ENCODE measurements at regions not wholly inside any gene's neighbourhood (a gene's known extent, or its start where the extent isn't known, plus 50 kb on each side); places are given as distances from the start of the nearest gene placed in this dataset.

DNA sequence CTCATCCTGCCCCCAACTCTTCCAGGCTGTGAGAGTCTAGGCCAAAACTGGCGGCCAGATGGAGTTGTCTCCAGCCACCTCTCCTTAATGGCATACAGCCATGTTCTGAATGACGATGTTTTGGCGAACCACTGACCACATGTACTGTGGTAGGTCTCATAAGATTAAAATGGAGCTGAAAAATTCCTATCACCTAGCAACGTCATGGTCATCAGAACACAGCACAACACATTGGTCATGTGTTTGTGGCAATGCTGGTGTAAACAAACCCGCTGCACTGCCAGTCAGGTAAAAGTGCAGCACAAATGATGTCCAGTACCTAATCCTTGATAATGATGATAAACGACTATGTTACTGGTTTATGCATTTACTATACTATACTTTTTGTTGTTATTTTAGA, 290.0 kb upstream of the MKI67 start:
- Mint-ChIP-seq H3K27ac (no peak overlapping the region), H3K4me3 (no peak overlapping the region), H3K27me3 (peaks cover 2 to 4% of the 10 kb centered on the region in 2 donors), H3K36me3 (peaks cover 0 to 2% of the 10 kb centered on the region in 2 donors), H3K9me3 (peaks cover 0 to 4% (median 0%) of the 10 kb centered on the region in 8 donors), H3K4me1 (no peaks in the 10 kb centered on the region)
- no peaks in the 10 kb centered on the region for H3K36me3 ChIP-seq (ENCODE audit: insufficient read depth, low read length)
- no peaks in the 10 kb centered on the region for H3K27me3 ChIP-seq (ENCODE audit: insufficient read depth, low read length)
- no peak overlapping the region for H3K4me3 ChIP-seq (ENCODE audit: low read length in 2 of 2)
- CTCF ChIA-PET (ENCODE audit: partially characterized antibody) = no interaction called here
- H3K4me1 ChIP-seq (ENCODE audit: insufficient read depth, low read length) = no peaks in the 10 kb centered on the region
- no peaks in the 10 kb centered on the region for H3K9me3 ChIP-seq (ENCODE audit: control insufficient read depth in 1 of 2, low read length in 2 of 2)
- DNase-seq = no peak
- intact Hi-C loops (cut with micrococcal nuclease) = no loop called here
- H3K27ac ChIP-seq (ENCODE audit: low read depth, low read length) = no peak overlapping the region
- POLR2A ChIA-PET (ENCODE audit: partially characterized antibody) = no interaction called here

DNA sequence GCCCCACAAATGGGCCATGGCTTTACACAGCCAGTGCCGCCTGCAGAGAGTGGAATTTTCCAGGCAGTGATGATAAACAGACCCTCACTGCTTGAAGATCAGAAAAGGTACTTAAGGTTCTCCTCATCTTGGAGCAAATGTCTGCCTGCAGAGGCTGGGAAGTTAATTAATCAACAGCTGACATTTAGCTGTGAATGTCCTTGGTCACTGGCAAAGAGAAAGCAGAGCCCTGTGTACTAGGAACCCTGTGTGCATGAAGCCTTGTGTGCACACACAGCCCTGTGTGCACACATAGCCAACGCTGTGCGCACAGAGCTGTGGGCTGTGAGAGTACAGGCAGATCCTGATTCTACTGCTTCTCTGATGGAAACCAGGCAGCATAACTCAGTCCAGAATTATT, 291.6 kb upstream of the MKI67 start:
- Histone ChIP-seq H3K27ac (ENCODE audit: low read depth, low read length) (no peak overlapping the region), H3K4me1 (ENCODE audit: insufficient read depth, low read length) (no peaks in the 10 kb centered on the region), H3K27me3 (ENCODE audit: insufficient read depth, low read length) (no peaks in the 10 kb centered on the region), H3K9me3 (ENCODE audit: control insufficient read depth in 1 of 2, low read length in 2 of 2) (no peaks in the 10 kb centered on the region), H3K36me3 (ENCODE audit: insufficient read depth, low read length) (no peaks in the 10 kb centered on the region), H3K4me3 (ENCODE audit: low read length in 2 of 2) (no peak overlapping the region)
- no peak for DNase-seq
- Mint-ChIP-seq H3K27ac (no peak overlapping the region), H3K4me3 (no peak overlapping the region), H3K9me3 (peaks cover 0 to 3% (median 0%) of the 10 kb centered on the region in 8 donors), H3K36me3 (peaks cover 0 to 2% of the 10 kb centered on the region in 2 donors), H3K27me3 (peaks cover 2 to 4% of the 10 kb centered on the region in 2 donors), H3K4me1 (no peaks in the 10 kb centered on the region)
- POLR2A ChIA-PET (ENCODE audit: partially characterized antibody) = no interaction called here
- intact Hi-C loops (cut with micrococcal nuclease) = no loop called here
- CTCF ChIA-PET (ENCODE audit: partially characterized antibody) = interaction anchor here (0.7 kb wide), 1 partner anchor 9 kb away, joined by 3 read pairs; no protein-coding TSS in a partner anchor

DNA sequence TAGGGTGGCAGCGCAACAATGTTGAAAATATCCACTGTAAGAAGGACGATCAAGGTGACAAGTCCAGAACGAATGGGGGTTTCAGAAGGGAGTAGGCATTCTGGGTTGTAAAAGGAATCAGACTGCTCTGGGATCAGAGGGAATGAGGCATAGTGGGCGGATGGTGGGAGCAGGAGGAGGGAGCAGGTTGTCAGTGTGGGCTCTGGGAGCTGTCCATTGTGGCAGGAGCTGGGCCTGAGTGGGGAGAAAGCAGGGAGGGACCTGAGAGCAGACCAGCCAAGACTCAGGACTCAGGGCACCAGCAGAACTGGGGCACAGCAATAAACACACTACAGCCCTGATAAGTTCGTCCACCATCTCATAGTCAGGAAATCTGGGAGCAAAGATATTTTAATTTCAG, 292.6 kb upstream of the MKI67 start:
- no peak overlapping the region for H3K4me3 ChIP-seq (ENCODE audit: low read length in 2 of 2)
- H3K36me3 Mint-ChIP-seq = peaks cover 0 to 2% of the 10 kb centered on the region in 2 donors
- ChIA-PET POLR2A (ENCODE audit: partially characterized antibody) (no interaction called here), CTCF (ENCODE audit: partially characterized antibody) (no interaction called here)
- H3K36me3 ChIP-seq (ENCODE audit: insufficient read depth, low read length) = no peaks in the 10 kb centered on the region
- H3K4me3 Mint-ChIP-seq = no peak overlapping the region
- no peaks in the 10 kb centered on the region for H3K4me1 Mint-ChIP-seq
- intact Hi-C loops (cut with micrococcal nuclease) = no loop called here
- H3K9me3 ChIP-seq (ENCODE audit: control insufficient read depth in 1 of 2, low read length in 2 of 2) = no peaks in the 10 kb centered on the region
- no peak for DNase-seq
- peaks cover 0 to 3% (median 0%) of the 10 kb centered on the region in 8 donors for H3K9me3 Mint-ChIP-seq
- no peaks in the 10 kb centered on the region for H3K27me3 ChIP-seq (ENCODE audit: insufficient read depth, low read length)
- peaks cover 2 to 4% of the 10 kb centered on the region in 2 donors for H3K27me3 Mint-ChIP-seq
- H3K27ac Mint-ChIP-seq = no peak overlapping the region
- no peaks in the 10 kb centered on the region for H3K4me1 ChIP-seq (ENCODE audit: insufficient read depth, low read length)
- no peak overlapping the region for H3K27ac ChIP-seq (ENCODE audit: low read depth, low read length)

DNA sequence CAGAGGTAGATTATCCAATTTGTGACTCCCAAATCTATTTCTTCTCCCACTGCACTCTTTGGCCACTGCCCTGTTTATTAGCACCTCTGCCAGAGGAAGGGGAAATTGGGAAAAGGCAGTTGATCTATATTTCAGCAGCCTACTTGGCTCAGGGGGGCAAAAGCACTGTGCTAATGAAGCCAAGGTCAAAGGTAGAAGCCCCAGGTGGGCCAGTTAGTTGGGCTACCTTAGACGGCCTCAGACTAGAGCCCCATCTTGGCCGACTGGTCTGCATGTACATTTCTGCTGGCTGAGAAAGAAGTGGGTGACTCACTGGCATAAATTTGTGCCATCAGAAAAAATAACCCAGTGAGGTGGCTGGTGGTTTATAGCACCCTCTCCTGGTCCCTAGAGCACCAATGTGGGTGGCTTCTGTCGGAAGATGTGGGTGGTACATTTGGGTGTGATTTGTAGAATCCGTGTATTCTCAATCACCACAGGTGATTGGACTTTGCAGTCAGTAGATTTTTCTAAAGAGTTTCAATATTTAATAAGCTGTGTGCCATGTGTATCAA, 293.3 kb upstream of the MKI67 start:
- no peaks in the 10 kb centered on the region for H3K4me1 ChIP-seq (ENCODE audit: insufficient read depth, low read length)
- Mint-ChIP-seq H3K27me3 (peaks cover 1 to 2% of the 10 kb centered on the region in 2 donors), H3K27ac (no peak overlapping the region), H3K9me3 (peaks cover 0 to 3% (median 0%) of the 10 kb centered on the region in 8 donors), H3K4me1 (no peaks in the 10 kb centered on the region), H3K36me3 (peaks cover 0 to 2% of the 10 kb centered on the region in 2 donors), H3K4me3 (no peak overlapping the region)
- no peak overlapping the region for H3K4me3 ChIP-seq (ENCODE audit: low read length in 2 of 2)
- DNase-seq = no peak
- H3K27me3 ChIP-seq (ENCODE audit: insufficient read depth, low read length) = no peaks in the 10 kb centered on the region
- ChIA-PET POLR2A (ENCODE audit: partially characterized antibody) (no interaction called here), CTCF (ENCODE audit: partially characterized antibody) (no interaction called here)
- no peak overlapping the region for H3K27ac ChIP-seq (ENCODE audit: low read depth, low read length)
- no peaks in the 10 kb centered on the region for H3K9me3 ChIP-seq (ENCODE audit: control insufficient read depth in 1 of 2, low read length in 2 of 2)
- intact Hi-C loops (cut with micrococcal nuclease) = no loop called here
- no peaks in the 10 kb centered on the region for H3K36me3 ChIP-seq (ENCODE audit: insufficient read depth, low read length)

DNA sequence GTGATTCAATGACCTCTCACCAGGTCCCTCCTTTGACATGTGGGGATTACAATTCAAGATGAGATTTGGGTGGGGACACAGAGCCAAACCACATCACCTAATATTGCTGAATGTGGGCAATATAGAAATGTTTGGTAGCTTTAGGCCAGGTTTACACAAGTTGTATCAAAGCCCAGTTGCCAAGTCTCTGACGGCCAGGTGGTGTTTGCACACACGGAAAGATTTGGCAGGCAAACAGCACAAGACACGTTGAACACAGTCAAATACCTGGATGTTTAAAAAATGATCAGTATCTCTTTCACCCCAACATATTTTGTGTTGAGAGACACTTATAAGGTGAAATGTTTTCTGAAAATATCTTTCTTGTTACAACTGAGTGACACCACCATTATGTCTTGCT, 294.4 kb upstream of the MKI67 start:
- H3K4me1 Mint-ChIP-seq = no peaks in the 10 kb centered on the region

DNA sequence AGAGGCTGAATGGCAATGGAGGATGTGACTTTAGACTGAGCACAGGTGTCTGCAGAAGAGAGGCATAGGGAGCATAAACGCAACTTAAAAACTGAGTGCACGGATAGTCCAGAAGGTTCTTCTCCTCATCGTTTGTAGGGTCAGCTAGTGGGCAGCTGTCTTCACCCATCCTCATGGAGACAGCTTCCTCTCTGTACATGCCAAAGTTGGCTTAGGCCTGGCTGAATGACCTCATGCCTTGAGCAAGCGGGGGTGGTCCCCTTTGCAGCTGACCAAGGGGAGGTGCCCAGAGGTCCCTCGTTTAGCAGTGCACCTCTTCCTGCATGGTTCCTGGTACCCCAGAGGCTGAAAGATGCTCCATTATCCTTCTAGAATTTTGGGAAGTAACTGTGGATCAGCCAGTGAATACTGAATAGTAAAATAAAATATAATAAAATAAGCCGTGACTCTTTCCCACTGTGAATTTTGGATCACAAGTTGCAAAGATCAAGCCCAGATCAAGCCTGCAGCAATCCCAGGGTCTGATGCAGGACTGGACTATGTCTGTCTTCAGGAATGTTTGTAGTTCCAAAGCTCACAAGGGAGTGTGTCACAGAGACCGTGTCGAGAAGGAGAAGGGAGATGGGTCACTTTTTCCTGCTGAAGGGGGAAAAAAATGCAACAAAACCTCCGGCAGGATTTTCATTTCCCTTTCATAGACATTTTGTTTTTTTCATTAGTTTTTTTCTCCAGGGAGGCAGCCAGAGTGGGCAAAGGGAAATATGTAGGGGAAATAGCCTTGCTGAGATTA, 295.3 kb upstream of the MKI67 start:
- Histone ChIP-seq H3K27ac (ENCODE audit: low read depth, low read length) (no peak overlapping the region), H3K27me3 (ENCODE audit: insufficient read depth, low read length) (no peaks in the 10 kb centered on the region), H3K9me3 (ENCODE audit: control insufficient read depth in 1 of 2, low read length in 2 of 2) (no peaks in the 10 kb centered on the region), H3K36me3 (ENCODE audit: insufficient read depth, low read length) (no peaks in the 10 kb centered on the region), H3K4me1 (ENCODE audit: insufficient read depth, low read length) (no peaks in the 10 kb centered on the region), H3K4me3 (ENCODE audit: low read length in 2 of 2) (no peak overlapping the region)
- POLR2A ChIA-PET (ENCODE audit: partially characterized antibody) = no interaction called here
- H3K36me3 Mint-ChIP-seq = peaks cover 0 to 2% of the 10 kb centered on the region in 2 donors
- H3K27ac Mint-ChIP-seq = no peak overlapping the region
- peaks cover 4% of the 10 kb centered on the region in 2 donors for H3K27me3 Mint-ChIP-seq
- no peak for DNase-seq
- H3K4me3 Mint-ChIP-seq = no peak overlapping the region
- no peaks in the 10 kb centered on the region for H3K4me1 Mint-ChIP-seq
- H3K9me3 Mint-ChIP-seq = peaks cover 0 to 3% (median 0%) of the 10 kb centered on the region in 8 donors
- CTCF ChIA-PET (ENCODE audit: partially characterized antibody) = no interaction called here
- intact Hi-C loops (cut with micrococcal nuclease) = no loop called here

More for the DNA sequence above, 294.4 kb upstream of the MKI67 start:
- Histone ChIP-seq H3K27me3 (ENCODE audit: insufficient read depth, low read length) (no peaks in the 10 kb centered on the region), H3K27ac (ENCODE audit: low read depth, low read length) (no peak overlapping the region), H3K4me1 (ENCODE audit: insufficient read depth, low read length) (no peaks in the 10 kb centered on the region), H3K36me3 (ENCODE audit: insufficient read depth, low read length) (no peaks in the 10 kb centered on the region), H3K4me3 (ENCODE audit: low read length in 2 of 2) (no peak overlapping the region), H3K9me3 (ENCODE audit: control insufficient read depth in 1 of 2, low read length in 2 of 2) (no peaks in the 10 kb centered on the region)
- Mint-ChIP-seq H3K4me3 (no peak overlapping the region), H3K27ac (no peak overlapping the region), H3K9me3 (peaks cover 0 to 3% (median 0%) of the 10 kb centered on the region in 8 donors), H3K36me3 (peaks cover 0 to 2% of the 10 kb centered on the region in 2 donors), H3K27me3 (peaks cover 4% of the 10 kb centered on the region in 2 donors)
- DNase-seq = no peak
- ChIA-PET CTCF (ENCODE audit: partially characterized antibody) (no interaction called here), POLR2A (ENCODE audit: partially characterized antibody) (no interaction called here)
- intact Hi-C loops (cut with micrococcal nuclease) = no loop called here

DNA sequence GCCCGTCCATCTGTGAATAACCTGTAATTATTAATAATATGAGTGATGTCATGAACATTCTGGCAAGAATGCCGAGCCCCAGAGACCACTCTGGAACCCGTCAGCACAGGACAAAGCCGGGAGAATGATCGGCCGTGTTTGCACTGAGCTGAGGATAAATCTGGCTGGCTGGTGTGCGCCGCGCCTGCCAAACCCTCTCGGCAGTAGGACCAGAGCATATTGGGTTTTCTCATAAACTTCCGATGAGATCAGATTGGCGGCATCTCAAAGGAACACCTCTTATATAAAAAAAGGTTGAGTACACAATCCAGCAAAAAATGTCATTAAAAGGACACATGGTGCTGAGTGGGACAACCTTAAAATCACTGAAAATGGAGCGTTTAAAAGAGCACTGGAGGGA, 296.0 kb upstream of the MKI67 start:
- H3K36me3 ChIP-seq (ENCODE audit: insufficient read depth, low read length) = no peaks in the 10 kb centered on the region
- H3K4me1 Mint-ChIP-seq = no peaks in the 10 kb centered on the region
- CTCF ChIA-PET (ENCODE audit: partially characterized antibody) = no interaction called here
- intact Hi-C loops (cut with micrococcal nuclease) = no loop called here
- H3K4me3 Mint-ChIP-seq = no peak overlapping the region
- H3K9me3 Mint-ChIP-seq = peaks cover 0 to 4% (median under 1%) of the 10 kb centered on the region in 8 donors
- H3K27me3 ChIP-seq (ENCODE audit: insufficient read depth, low read length) = no peaks in the 10 kb centered on the region
- no peak overlapping the region for H3K27ac Mint-ChIP-seq
- H3K27ac ChIP-seq (ENCODE audit: low read depth, low read length) = no peak overlapping the region
- POLR2A ChIA-PET (ENCODE audit: partially characterized antibody) = no interaction called here
- H3K4me3 ChIP-seq (ENCODE audit: low read length in 2 of 2) = no peak overlapping the region
- H3K36me3 Mint-ChIP-seq = peaks cover 0 to 2% of the 10 kb centered on the region in 2 donors
- DNase-seq = no peak
- H3K27me3 Mint-ChIP-seq = peaks cover 4 to 6% of the 10 kb centered on the region in 2 donors
- no peaks in the 10 kb centered on the region for H3K9me3 ChIP-seq (ENCODE audit: control insufficient read depth in 1 of 2, low read length in 2 of 2)
- H3K4me1 ChIP-seq (ENCODE audit: insufficient read depth, low read length) = no peaks in the 10 kb centered on the region

Data from CD4-positive, alpha-beta memory T cell (primary cell).